DMS 273 treated with DMSO at 0.1 percent for 48 hours (cell line): ENCODE measurements at regions not wholly inside any gene's neighbourhood (a gene's known extent, or its start where the extent isn't known, plus 50 kb on each side); places are given as distances from the start of the nearest gene placed in this dataset.
"Not testable (repeated sequence)": the region's sequence is repeated elsewhere in the genome, so short reads cannot be mapped to it uniquely, and the experiment has no call there.

Experiments
- DNase-seq: peaks from one replicate; lab custom pipeline; 2025; lab: John Stamatoyannopoulos, UW

DNA sequence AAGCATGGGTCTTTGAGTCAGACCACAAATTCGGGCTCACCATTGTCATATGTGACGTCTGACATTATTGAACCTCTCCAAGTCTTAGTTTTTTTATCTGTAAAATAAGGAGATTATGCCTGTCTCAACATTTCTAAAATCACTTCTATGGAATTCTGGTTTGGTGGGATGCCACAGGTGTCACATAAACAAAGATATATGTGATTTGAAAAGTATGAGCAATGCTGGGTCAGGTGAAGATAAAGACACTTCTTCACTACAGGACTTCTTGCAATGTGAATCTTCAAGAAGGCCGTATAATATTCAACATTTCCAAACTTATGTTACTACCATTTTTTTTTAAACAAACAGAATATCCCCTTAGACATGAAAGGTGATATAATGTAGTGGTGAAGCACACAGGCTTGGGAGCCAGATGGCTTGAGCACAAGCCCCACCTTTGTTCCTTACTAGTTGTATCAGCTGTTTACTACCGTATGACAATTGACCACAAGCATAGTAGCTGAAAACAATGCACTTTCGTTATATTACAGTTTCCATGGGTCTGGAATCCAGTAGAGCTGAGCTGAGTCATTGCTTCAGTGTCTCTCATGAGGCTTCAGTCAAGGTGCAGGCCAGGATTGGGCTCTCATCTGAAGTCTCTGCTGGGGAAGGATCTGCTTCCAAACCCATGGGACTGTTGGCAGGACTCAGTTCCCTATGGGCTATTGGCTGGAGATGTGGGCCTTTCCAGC, 87.7 kb downstream of the UTP18 start:
- no peak for DNase-seq

DNA sequence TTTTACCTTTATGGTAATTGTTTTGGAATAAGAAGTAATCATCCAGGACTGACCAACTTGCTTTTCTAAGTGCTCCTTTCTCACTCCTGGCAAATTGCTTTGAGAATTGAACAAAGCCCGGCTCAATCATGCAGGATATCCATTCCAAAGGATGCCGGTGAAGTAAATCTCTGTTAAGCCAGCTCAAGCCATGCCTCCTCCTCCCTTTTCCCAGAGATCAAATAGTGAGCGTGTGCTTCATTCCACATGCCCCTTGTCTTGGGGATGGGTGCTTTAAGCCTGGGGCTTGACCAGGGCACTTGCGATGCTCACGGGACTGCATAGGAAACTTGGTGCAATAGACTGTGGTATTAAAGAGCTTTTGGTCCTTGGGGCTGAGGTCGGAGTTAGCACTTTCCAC, 90.7 kb downstream of the UTP18 start:
- DNase-seq: no peak

DNA sequence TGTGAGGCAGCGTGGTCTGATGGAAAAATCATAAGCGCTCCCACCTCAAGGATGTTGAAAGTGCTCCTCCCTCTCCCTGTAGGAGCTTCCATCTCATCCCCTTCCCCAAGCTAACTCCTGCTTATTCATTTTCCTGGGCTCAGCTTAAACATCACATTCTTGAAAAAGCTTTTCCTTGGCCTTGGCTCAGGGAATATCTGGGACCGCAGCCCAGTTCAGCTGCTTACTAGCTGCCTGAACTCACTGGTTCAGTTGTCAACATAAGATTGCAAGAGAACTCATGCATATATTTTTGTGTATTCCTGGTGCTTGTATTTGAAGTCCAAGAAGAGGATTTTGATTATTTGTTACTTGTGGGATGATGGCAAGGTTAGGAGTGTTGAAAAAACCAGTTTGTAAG, 91.5 kb downstream of the UTP18 start:
- no peak for DNase-seq

DNA sequence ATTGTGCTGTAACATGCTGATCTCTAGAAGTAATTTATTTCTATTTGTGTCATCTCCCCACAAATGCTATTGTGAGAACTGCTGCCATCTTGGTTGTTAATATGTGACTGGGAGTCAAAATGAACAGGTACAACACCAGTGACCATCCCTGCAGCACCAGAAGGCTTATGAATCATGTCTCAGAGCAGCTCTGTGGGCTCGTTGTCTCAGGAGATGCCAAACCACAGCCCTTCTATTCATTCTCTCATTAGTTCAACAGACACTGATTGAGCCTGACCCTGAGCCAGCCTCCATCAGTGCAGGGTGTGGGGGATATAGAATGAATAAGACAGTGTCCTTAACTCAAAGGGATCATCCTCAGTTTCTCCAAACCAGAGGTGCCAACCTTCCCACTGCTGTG, 92.5 kb downstream of the UTP18 start:
- DNase-seq: no peak

DNA sequence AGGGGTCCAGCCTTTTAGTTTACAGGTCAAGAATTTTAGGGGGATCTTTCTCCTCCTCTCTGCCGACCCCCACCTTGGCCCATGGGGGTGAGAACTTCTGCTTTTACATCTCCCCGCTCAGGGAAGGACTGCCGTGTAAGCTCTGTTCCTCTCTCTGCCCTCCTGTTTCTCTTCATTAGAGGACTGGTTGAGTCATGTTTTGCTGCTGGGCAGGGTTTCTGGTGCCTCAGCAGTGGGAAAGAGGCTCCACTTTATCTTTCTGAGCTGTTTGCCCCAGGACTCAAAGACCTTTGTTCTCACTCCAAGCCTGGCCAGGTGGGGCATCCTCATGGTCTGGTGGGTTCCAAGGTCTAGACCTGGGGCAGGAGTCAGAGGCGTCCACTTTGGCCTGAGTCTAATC, 93.0 kb downstream of the UTP18 start:
- no peak for DNase-seq

DNA sequence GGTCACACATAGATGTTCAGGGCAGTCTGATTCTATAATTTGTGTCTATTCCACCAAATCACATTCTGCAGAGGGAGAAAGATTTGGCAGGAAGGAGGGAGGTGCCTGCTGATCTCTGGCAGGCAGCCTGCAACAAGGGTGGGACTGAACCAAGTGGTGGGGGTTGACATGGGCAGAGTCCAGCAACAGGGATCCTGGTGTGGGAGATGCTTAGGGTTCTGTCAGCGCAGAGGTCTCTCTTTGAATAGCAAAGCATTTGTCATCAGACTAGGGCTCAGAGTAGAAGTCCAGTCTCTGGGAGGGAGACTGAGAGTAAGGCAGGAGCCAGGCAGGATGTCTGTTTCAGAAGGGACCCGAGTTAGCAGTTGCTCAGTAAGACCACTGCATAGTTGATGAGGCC, 94.6 kb downstream of the UTP18 start:
- no peak for DNase-seq

DNA sequence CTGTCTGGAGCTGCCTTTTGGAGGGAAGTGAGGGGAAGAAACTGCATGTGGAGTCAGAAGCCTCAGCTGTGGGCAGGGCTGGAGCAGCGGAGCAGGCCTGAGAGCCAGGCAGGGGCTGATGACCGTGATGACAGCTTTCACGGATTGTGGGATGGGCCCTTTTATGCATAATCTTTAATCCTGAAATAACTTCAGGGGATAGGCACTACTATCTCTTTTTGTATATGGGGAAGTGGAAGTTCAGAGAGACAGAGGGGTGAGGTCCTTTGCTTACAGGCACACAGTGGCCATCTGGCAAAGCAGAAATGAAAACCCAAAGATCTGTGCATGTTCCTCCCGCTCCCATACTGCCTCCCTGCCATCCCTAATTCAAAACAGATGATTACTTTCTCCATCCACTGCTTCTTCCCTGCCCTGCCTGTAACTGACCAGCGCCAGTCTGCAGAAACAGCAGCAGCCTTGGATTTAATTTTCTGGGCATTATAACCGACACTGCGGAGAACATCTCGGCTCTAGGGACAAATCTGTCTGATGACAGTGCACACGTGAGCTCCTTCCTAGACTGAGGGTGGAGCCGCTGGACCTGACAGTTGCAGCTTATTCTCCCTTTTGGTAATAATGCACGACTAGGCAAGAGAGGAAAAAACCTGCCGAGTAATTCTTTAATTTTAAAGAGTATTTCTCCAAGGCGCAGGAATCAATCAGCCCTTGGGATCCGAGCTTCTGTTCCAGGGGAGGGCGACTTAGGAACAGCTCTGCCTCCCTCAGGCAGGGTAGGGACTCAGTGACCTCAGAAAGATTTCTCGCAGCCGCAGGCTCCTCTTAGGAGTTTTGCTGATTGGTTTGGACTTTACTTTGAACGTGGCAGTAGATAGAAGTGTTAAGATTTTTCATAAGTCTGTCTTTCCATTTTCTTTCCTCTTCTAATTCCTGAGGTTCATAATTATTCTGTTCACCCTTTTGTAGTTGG, 95.4 kb downstream of the UTP18 start:
- no peak for DNase-seq

DNA sequence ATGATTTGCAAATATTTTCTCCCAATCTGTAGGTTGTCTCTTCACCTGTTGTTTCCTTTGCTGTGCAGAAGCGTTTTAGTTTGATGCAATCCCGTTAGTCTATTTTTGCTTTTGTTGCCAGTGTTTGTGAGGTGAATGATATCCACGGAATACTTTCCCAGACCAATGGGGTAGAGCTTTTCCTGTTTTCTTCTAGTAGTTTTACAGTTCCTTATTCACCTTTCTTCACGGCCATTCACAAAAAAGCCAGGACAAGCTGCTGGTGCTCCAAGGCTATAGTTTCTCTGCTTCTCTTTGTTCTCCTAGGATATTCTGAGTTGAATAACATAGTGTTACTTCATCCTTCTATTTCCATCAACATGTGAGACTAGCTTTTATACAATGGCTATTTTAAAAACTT, 98.7 kb downstream of the UTP18 start:
- no peak for DNase-seq

DNA sequence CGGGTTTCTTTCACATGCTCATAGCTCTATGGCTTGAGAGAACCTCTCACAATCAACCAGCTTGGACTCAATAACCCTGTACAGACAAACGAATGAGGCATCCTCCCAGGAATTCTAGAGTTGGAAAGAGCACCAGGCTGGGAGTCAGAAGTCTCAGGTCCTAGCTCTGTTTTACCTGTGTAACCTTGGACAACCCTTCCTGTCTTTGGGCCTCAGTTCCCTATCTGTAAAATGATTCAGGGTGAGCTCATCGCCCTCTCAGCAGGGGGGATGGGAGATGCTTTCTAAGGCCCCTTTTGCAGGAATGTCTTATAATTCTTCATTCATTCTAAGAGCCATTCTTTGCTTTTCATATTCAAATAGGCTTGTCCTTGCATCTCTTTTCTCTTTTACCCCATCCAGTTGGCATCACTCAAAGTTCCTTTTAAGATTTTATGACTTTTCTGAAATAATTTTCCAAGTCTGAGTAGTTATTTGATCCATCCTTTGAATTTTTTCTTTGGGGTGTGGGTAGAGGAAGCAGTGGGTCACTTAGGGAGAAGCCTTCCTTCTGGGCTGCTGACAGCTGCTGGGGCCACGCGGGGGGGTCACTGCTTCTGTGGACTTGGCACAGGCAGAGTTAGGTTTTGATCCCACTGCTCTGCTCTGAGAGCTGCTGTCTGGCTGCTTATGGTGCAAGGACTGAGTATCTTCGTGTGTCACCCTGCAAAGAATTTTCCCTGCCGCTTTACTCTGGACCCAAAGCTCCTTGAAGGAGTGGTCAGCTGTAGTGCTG, 102.7 kb downstream of the UTP18 start:
- no peak for DNase-seq

DNA sequence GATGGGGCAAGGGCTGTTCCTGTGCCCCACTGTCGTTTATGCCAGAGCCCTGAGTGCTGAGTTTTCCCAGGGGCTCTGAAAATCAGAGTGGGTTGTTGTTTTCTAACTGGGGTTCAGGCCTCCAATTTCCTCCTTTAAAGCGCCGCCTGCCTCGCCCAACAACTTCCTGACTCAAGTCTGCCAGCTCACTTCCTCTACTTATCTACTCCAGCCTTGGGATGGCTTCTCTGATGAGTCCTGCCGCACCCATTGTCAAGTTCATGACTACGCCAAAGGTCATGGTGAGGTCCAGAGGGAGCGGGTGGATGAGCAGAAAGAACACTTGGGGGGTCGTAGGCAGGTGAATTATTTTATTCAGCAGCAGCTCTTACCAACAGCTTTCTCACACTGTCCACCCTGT, 104.7 kb downstream of the UTP18 start:
- DNase-seq: no peak

DNA sequence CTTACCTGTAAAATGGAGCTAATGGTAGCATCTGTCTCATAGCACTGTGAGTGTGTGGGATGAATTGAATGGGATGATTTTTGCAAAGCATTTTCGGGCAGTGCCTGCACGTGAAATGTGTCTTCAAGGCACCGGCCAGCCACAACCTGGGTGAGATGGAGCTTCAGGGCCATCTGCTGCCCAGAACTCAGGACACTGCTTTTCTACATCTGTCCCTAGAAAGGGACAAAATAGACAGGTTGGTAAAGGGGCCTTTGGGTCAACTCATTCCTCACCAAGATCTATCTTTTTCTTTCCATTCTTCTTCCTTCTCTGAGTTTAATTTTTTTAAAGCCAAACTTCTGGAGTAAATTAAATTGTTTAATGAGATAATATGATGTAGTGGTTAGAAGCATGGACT, 106.5 kb downstream of the UTP18 start:
- DNase-seq: no peak

DNA sequence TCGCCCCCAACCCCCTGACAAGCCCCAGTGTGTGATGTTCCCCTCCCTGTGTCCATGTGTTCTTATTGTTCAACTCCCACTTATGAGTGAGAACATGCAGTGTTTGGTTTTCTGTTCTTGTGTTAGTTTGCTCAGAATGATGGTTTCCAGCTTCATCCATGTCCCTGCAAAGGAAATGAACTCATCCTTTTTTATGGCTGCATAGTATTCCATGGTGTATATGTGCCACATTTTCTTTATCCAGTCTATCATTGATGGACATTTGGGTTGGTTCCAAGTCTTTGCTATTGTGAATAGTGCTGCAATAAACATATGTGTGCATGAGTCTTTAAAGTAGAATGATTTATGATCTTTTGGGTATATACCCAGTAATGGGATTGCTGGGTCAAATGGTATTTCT, 107.5 kb downstream of the UTP18 start:
- not testable (repeated sequence) for DNase-seq

DNA sequence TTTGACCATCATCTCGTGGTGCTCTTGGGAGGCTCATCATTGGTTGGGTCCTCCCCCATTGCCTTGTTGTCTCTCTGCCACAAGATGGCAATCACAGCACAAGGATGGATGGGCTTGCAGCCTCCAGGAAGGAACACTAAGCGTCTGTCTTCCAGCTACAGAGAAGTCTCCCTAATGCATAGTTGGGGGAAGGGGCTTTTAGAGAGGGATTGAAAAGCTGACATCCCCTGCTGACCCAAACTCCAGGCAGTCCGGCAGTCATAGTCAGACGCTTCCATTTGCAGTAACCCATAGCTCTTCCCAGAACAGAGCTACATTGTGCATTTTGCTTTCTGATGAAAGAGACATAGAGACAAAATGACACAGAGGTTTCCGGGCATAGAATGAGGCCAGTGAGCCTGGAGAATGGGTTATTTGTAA, 111.4 kb downstream of the UTP18 start:
- DNase-seq: peak; percentile 7

DNA sequence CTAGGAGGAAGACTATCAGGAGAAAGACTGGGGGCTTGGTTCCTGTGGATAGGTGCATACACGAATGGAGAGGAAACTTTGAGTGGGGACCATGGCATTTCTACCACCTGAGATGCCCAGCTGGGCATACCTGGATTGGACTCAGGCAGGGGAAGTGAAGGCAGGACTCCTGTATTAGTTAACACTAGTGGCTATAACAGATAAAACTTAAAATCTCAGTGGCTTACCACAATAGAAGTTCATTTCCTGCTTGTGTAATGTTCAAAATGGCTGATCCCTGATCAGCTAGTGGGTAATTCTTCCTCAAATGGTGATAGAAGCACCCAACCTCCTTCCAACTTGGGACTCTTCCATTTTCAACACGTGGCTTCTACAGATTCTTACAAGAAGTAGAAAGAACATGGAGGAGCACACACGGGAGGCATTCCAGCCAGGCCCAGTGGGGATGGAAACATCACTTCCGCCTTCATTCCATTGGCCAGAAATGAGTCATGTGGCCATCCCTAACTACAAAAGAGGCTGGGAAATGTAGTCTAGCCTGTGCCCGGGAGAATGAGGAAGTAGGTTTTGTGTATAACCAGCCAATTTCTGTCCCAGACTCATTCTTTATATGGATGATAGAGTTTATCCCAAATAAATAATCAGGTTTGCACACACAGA, 112.1 kb downstream of the UTP18 start:
- DNase-seq: no peak

DNA sequence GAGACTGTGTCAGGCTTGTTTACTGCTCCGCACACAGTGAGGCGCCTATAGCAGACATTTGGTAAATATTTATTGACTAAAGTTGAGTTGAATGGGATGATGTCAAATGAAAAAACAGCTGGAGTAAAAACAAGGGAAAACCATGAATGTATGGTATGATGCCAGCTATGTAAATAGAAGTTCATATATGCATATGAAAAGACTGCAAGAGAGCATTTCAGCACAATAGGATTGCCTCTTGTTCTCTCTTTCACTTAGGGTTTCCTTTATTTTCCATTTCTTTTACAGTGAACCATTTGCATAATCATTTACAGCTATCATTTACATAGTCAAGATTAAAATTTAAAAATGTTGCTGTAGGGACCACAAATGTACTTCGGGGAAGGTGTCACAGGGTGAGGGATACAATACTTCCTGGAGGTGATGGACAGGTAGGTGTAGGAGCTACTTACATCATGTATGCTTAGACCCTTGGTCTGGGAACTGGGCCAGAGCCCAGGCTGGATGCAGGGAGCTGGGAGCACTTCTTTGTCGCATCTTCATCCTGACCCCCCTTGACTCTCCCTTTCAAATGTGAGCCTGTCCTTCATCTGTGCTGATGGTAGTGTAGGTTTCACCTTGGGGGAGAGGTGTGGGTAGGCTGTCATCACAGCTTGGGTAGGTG, 113.3 kb downstream of the UTP18 start:
- DNase-seq: no peak

DNA sequence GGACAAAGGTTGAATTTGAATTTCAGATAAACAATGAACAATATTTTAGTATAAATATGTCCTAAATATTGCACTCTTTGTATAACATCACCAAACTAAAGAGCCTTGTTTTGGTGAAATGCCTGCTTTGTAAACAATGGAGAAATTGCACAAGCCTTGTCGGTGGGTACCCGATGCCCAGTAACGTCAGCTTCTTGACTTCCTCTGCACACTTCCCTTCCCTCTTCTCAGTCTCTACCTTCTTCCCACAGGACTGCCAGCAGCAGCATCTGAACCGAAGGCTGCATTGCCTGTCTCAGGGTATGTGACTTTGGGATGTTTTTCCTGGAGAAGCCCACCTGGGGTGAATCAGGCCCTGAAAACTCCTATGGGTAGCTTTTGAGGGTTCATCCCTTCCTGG, 113.9 kb downstream of the UTP18 start:
- no peak for DNase-seq

DNA sequence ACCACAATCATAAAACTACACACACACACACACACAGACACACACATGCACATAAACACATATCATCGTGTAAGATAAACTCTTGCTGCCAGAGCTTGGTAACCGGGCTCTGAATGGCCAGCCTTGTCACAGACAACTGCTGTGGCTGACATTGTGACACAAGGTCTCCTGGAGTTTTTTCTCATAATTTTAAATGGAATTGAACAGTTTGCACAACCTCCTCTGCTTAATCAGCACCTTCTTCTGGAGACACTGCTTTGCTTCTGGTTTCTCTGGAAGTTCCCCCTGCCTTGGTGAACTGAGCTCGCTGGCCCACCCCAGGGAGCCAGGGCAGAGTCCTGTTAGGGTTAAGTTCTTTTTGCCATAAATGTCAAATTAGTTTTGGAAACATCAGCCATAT, 115.4 kb downstream of the UTP18 start:
- no peak for DNase-seq

DNA sequence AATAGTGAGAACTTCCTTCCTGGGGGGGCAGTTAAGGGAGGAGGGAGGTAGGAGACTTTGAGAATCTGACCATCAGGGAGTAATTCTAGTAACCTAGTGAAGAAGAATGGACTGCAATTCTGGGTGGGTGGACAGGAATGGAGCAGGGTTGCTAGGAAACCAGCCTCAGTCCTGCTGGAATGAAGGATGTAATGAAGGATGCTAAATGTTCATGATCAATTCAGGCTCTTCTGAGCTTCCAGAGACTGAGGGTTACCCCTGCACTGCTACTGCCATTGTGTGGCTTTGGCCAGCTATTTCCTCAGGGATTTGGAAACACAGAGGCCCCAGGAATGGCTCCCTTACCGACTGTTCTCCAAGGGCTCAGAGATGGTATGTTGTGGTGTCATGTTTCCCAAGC, 116.4 kb downstream of the UTP18 start:
- DNase-seq: no peak

DNA sequence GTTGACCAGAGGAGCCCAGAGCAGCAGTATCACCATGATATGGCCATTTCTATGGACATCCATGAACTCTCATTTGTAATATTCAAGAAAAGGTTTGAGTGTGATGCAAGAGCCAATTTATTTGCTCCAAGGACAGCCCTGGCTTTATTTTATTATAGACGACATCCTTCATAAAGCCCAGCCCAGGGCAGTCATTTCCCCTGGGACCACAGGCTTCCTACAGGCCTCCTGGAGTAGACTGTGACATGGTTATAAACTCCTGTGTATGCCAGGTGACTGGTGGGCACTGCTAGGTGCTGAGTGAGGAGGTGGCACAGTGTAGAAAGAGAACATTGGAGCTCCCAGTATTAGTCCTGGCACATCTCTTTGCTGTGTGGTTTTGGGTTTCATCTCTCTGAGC, 120.9 kb downstream of the UTP18 start:
- no peak for DNase-seq

DNA sequence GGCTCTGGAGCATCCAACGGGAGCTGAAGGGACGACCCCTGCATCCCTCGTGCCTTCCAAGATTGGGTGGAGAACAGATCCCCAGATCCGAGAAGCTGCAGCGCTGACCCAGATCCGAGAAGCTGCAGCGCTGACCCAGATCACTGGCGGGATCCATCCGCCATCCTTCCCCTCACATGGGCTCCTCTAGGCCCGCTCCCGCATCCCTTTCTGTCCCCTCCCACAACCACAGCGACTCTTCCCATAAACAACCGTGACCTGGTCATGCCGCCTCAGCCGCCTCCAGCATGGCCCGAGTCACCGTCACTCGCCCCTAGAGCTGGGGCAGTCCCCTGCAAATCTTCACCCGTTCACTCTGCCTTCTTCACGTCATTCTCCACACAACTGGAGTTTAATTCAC, 124.9 kb downstream of the UTP18 start:
- DNase-seq: no peak

DNA sequence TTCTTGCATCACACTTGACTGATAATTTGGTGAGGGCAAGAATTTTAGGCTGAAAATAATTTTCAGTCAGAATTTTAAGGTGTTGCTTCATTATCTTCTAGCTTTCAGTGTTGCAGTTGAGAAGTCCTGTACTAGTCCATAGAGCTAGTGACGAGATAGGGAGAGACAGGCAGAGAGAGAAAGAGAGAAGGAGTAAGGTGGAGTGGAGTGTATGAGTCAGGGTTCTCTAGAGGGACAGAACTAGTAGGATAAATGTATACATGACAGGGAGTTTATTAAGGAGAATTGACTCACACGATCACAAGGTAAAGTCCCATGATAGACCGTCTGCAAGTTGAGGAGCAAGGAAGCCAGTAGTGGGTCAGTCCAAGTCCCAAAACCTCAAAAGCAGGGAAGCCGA, 127.2 kb downstream of the UTP18 start:
- DNase-seq: no peak

DNA sequence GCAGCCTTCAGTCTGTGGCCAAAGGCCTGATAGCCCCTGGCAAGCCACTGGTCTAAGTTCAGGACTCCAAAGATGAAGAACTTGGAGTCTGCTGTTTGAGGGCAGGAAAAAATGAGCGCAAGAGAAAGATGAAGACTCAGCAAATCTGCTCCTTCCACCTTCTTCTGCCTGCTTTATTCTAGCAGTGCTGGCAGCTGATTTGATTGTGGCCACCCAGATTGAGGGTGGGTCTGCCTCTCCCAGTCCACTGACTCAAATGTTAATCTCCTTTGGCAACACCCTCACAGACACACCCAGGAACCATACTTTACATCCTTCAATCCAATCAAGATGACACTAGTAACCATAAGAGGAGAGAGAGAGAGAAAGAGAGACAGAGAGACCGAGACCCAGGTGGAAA, 127.6 kb downstream of the UTP18 start:
- DNase-seq: no peak
